ENCODE measurements at regions not wholly inside any gene's neighbourhood (a gene's known extent, or its start where the extent isn't known, plus 50 kb on each side); places are given as distances from the start of the nearest gene placed in this dataset.
A peak's percentile ranks its signal among the peaks of the same experiment; 100 is the strongest.

DNA sequence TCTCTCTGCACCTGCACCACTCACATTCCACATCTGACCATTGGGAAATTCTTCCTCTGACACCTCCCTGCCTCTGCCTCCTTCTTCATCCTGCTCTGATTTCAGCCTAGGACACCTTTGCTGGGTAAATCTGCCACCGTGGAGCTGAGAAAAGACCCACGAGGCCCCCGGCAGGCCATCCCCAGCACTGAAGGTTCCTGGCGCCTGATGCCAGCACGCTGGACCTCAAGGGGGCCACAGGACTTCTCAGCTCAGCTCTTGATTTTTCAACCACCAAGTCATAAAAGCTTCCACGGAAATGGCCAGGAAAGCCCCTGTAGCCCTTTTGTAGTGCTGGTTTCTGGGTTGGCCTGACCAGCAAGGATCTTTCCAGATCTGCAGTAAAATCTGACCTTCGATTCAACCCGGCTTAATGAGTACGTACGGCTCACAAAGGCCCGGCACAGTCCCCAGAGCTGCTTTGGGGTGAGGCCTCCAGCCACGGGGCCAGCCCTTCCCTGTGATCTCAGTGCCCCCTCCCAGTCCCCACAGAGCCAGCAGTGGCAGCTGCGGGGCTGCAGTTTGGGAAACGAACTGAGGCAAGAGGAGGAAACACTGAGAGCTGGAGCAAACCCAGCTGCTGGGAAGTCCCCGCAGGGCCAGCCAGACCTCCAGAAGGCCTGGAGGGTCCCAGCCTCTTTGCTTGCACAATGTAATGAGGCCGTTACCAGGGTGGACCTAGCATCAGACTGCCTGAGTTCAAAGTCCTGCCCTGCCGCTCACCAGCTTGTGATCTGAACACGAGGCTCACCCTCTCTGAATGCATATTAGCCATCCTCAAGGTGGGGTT, 157.5 kb downstream of the BMP7 start:
- Histone ChIP-seq H3K79me2 (ENCODE audit: insufficient read depth, low read length) (no peaks in the 10 kb centered on the region), H3K23me2 (ENCODE audit: insufficient read length, low read depth, low read length, poor library complexity, severe bottlenecking) (no peaks in the 10 kb centered on the region), H4K91ac (ENCODE audit: insufficient read length, low read depth, low read length) (no peak overlapping the region), H4K20me1 (ENCODE audit: control insufficient read depth, insufficient read depth, insufficient read length) (no peaks in the 10 kb centered on the region), H3K18ac (ENCODE audit: insufficient read length, low read depth, low read length) (no peak overlapping the region), H2BK5ac (ENCODE audit: insufficient read length, low read length) (no peak overlapping the region), H3K14ac (ENCODE audit: insufficient read depth, low read length) (peak overlapping the region; percentile 30; the same call in 1 of the 2 replicates), H3K4me2 (ENCODE audit: insufficient read depth, insufficient read length, low read length) (no peak overlapping the region), H4K5ac (ENCODE audit: insufficient read length, low read depth, low read length) (no peak overlapping the region), H3T11ph (ENCODE audit: low read length) (no peak overlapping the region), H3K4ac (ENCODE audit: low read depth, low read length) (no peak overlapping the region), H2BK20ac (ENCODE audit: low read depth, low read length, poor library complexity, severe bottlenecking) (no peak overlapping the region), H3K27ac (ENCODE audit: insufficient read length, low read depth, low read length) (no peak overlapping the region), H2AFZ (ENCODE audit: low read length) (no peak overlapping the region), H3K9ac (ENCODE audit: extremely low read depth, insufficient read length, low read length) (no peak overlapping the region), H3K4me1 (ENCODE audit: insufficient read depth, low read length) (no peaks in the 10 kb centered on the region), H3K23ac (ENCODE audit: insufficient read length, low read depth, low read length) (no peak overlapping the region), H3K56ac (ENCODE audit: insufficient read length, low read depth, low read length) (no peak overlapping the region), H2BK120ac (ENCODE audit: low read depth, low read length, poor library complexity, severe bottlenecking) (no peak overlapping the region), H2BK12ac (ENCODE audit: insufficient read length, low read depth, low read length) (no peak overlapping the region), H4K8ac (replicated peaks; ENCODE audit: insufficient read length, low read depth, low read length) (no peak overlapping the region), H2AK5ac (ENCODE audit: insufficient read length, low read length) (no peak overlapping the region), H3K79me1 (ENCODE audit: insufficient read depth, low read depth, low read length, poor library complexity, severe bottlenecking) (no peaks in the 10 kb centered on the region), H3K9me3 (ENCODE audit: control insufficient read depth, low read depth, low read length) (no peaks in the 10 kb centered on the region), H2BK15ac (ENCODE audit: low read depth, low read length) (no peak overlapping the region), H3K27me3 (ENCODE audit: insufficient read depth, low read length) (no peaks in the 10 kb centered on the region)
- peak overlapping the region in 1 of 3 experiments; percentile 60; a peak in 1 of 7 replicates for H3K27ac Mint-ChIP-seq
- DNase-seq = no peak
- H3K27me3 Mint-ChIP-seq (ENCODE audit: low read depth) = peaks cover 30% of the 10 kb centered on the region
- TF ChIP-seq, protein P1, sequence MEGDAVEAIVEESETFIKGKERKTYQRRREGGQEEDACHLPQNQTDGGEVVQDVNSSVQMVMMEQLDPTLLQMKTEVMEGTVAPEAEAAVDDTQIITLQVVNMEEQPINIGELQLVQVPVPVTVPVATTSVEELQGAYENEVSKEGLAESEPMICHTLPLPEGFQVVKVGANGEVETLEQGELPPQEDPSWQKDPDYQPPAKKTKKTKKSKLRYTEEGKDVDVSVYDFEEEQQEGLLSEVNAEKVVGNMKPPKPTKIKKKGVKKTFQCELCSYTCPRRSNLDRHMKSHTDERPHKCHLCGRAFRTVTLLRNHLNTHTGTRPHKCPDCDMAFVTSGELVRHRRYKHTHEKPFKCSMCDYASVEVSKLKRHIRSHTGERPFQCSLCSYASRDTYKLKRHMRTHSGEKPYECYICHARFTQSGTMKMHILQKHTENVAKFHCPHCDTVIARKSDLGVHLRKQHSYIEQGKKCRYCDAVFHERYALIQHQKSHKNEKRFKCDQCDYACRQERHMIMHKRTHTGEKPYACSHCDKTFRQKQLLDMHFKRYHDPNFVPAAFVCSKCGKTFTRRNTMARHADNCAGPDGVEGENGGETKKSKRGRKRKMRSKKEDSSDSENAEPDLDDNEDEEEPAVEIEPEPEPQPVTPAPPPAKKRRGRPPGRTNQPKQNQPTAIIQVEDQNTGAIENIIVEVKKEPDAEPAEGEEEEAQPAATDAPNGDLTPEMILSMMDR (conservative IDR thresholded peaks at IDR 0.05) = peak; percentile 41; the same call in 1 of the 3 replicates
- H3K9me3 Mint-ChIP-seq = peaks cover 0 to 2% of the 10 kb centered on the region in 2 experiments; a peak in 2 of 5 replicates
- no peak overlapping the region for H3K4me3 Mint-ChIP-seq
- no peaks in the 10 kb centered on the region; a peak in 2 of 7 replicates for H3K36me3 Mint-ChIP-seq (ENCODE audit: insufficient read depth in 1 of 3, low read depth in 3 of 3)
- peaks cover 4 to 5% of the 10 kb centered on the region in 2 experiments; a peak in 3 of 4 replicates for H3K4me1 Mint-ChIP-seq
- WGBS (ENCODE audit: extremely low coverage, insufficient read length, low lambda C conversion rate) = no CpG with 5 or more reads among the region's 18 CpGs
